Endothelial cell of umbilical vein (primary cell): ENCODE measurements at regions not wholly inside any gene's neighbourhood (a gene's known extent, or its start where the extent isn't known, plus 50 kb on each side); places are given as distances from the start of the nearest gene placed in this dataset.
"Not testable (repeated sequence)": the region's sequence is repeated elsewhere in the genome, so short reads cannot be mapped to it uniquely, and the experiment has no call there.

Experiments
- BruUV-seq: library from RNA; stranded (reverse); fragments of 400-500 nt; replicated peaks from 2 replicates; lab custom pipeline; 2021; lab: Mats Ljungman, UMichigan
- CTCF ChIA-PET: fragments of 300-600, 350-600 bp; sonication (Branson Sonifier 250); formaldehyde crosslinking; loops from one replicate; lab custom pipeline; 2021; ENCODE audit warnings: antibody characterized with exemption, inconsistent platforms; lab: Charles Lee
- POLR2A ChIA-PET: fragments of 300-600, 350-600 bp; sonication (Branson Sonifier 250); formaldehyde crosslinking; loops from one replicate; lab custom pipeline; 2021; ENCODE audit warnings: antibody characterized with exemption, inconsistent platforms; lab: Charles Lee
- DNase-seq: peaks from one replicate; pipeline ENCODE4 v3.0.0-alpha.2; 2011; ENCODE audit warnings: low read depth, low spot score
- FAIRE-seq: peaks from 2 replicates; lab custom pipeline; 2011; peaks lifted over from hg19 to GRCh38; lab: Jason Lieb, UNC
- H2AFZ ChIP-seq: 2 replicates; pipeline ENCODE4 v1.6.0; 2012; ENCODE audit warnings: low read depth, low read length, control low read depth, inconsistent platforms
- H3K27ac ChIP-seq: 2 replicates; pipeline ENCODE4 v1.5.1; 2011; ENCODE audit warnings: low read depth, mild to moderate bottlenecking, control low read depth, low read length, moderate library complexity; ENCODE audit not compliant: insufficient read depth
- H3K27me3 ChIP-seq, 2 experiments: 2 replicates each; pipeline versions ENCODE4 v1.6.0 to v1.6.1; 2011; ENCODE audit warnings: low read length in 2 of 2, mixed read lengths in 1 of 2; ENCODE audit not compliant: control insufficient read depth in 2 of 2, insufficient read depth in 2 of 2
- H3K36me3 ChIP-seq, 2 experiments: 2 replicates in 1 of 2; 3 replicates in 1 of 2; pipeline ENCODE4 v1.5.1; 2011; ENCODE audit warnings: low read length in 2 of 2, mild to moderate bottlenecking in 1 of 2, moderate library complexity in 1 of 2; ENCODE audit not compliant: control insufficient read depth in 2 of 2, insufficient read depth in 2 of 2; ENCODE audit errors: extremely low read depth in 1 of 2
- H3K4me1 ChIP-seq: 3 replicates; pipeline ENCODE4 v1.5.1; 2011; ENCODE audit warnings: mild to moderate bottlenecking, low read length; ENCODE audit not compliant: control insufficient read depth, insufficient read depth; ENCODE audit errors: extremely low read depth
- H3K4me2 ChIP-seq: 2 replicates; pipeline ENCODE4 v1.6.1; 2011; ENCODE audit warnings: low read length, control low read depth, mixed read lengths; ENCODE audit not compliant: insufficient read depth
- H3K4me3 ChIP-seq, 3 experiments: fragments of 200-600 bp in 1 of 3; sonication (generic), shearing (Covaris generic) in 1 of 3; replicated peaks in 1 of 3; 2 replicates each; pipeline ENCODE4 v1.5.1; 2011 to 2016; ENCODE audit warnings: control low read depth in 3 of 3, low read length in 3 of 3, mild to moderate bottlenecking in 2 of 3, inconsistent platforms in 1 of 3, low read depth in 1 of 3, moderate library complexity in 1 of 3; ENCODE audit not compliant: insufficient read depth in 1 of 3
- H3K79me2 ChIP-seq: 2 replicates; pipeline ENCODE4 v1.6.0; 2012; ENCODE audit warnings: low read length, inconsistent platforms; ENCODE audit not compliant: control insufficient read depth, insufficient read depth
- H3K9ac ChIP-seq: replicated peaks from 2 replicates; pipeline ENCODE3; 2011; ENCODE audit warnings: low read length, control low read depth; ENCODE audit not compliant: insufficient read depth; ENCODE audit errors: extremely low read depth
- H3K9me1 ChIP-seq: replicated peaks from 3 replicates; pipeline ENCODE4 v1.6.0; 2011; ENCODE audit warnings: mild to moderate bottlenecking, low read length; ENCODE audit not compliant: control insufficient read depth, insufficient read depth; ENCODE audit errors: extremely low read depth
- H3K9me3 ChIP-seq: replicated peaks from 2 replicates; pipeline ENCODE4 v1.5.1; 2012; ENCODE audit warnings: low read length, inconsistent platforms; ENCODE audit not compliant: control insufficient read depth, insufficient read depth
- H4K20me1 ChIP-seq: replicated peaks from 2 replicates; pipeline ENCODE3; 2011; ENCODE audit warnings: mild to moderate bottlenecking, low read length; ENCODE audit not compliant: control insufficient read depth, insufficient read depth; ENCODE audit errors: extremely low read depth
- CTCF ChIP-seq, 2 donors: IDR thresholded peaks; 1 replicate in 1 of 2; 2 replicates in 1 of 2; pipeline ENCODE4 v1.5.1; 2011; ENCODE audit warnings: low read length in 2 of 2, mild to moderate bottlenecking in 2 of 2, moderate library complexity in 2 of 2, control low read depth in 1 of 2, inconsistent platforms in 1 of 2, low read depth in 1 of 2; ENCODE audit not compliant: insufficient read depth in 1 of 2; ENCODE audit errors: extremely low read depth in 1 of 2
- EZH2 ChIP-seq: IDR thresholded peaks from 2 replicates; pipeline ENCODE4 v1.6.1; 2012; ENCODE audit warnings: borderline replicate concordance, low read depth, mild to moderate bottlenecking, moderate library complexity, low read length, inconsistent platforms; ENCODE audit not compliant: severe bottlenecking
- FOS ChIP-seq: IDR thresholded peaks from 2 replicates; pipeline ENCODE4 v1.6.1; 2011; ENCODE audit warnings: mild to moderate bottlenecking, low read length, moderate library complexity, borderline replicate concordance; ENCODE audit not compliant: insufficient read depth
- GATA2 ChIP-seq: IDR thresholded peaks from 2 replicates; pipeline ENCODE4 v1.7.0; 2011; ENCODE audit warnings: low read depth, mild to moderate bottlenecking, moderate library complexity, mixed read lengths, low read length; ENCODE audit not compliant: insufficient read length, insufficient read depth
- JUN ChIP-seq: IDR thresholded peaks from 2 replicates; pipeline ENCODE4 v1.6.1; 2011; ENCODE audit warnings: borderline replicate concordance, low read depth; ENCODE audit not compliant: insufficient read length, insufficient read depth
- MAX ChIP-seq: IDR thresholded peaks from 2 replicates; pipeline ENCODE4 v1.6.1; 2011; ENCODE audit not compliant: insufficient read depth, insufficient read length
- MYC ChIP-seq: IDR thresholded peaks from one replicate; pipeline ENCODE4 v1.6.1; 2011; ENCODE audit warnings: mild to moderate bottlenecking, low read depth, low read length
- POLR2A ChIP-seq: IDR thresholded peaks from 2 replicates; pipeline ENCODE4 v1.6.1; 2012; ENCODE audit warnings: low read depth, mild to moderate bottlenecking, control low read depth, low read length
- POLR2AphosphoS5 ChIP-seq: IDR thresholded peaks from 2 replicates; pipeline ENCODE4 v1.6.1; 2012; ENCODE audit warnings: low read depth, mild to moderate bottlenecking, control low read depth, low read length, moderate library complexity; ENCODE audit not compliant: insufficient read depth
- dilution Hi-C: fragments of 300-500 bp; cut with MboI; formaldehyde crosslinking; loops from one replicate; pipeline ENCODE4 v1.15.0; 2019; ENCODE audit warnings: low sequenced_read_pairs; ENCODE audit not compliant: extremely low pct_ligation_motif_present
- intact Hi-C: fragments of 100-400 bp; cut with micrococcal nuclease; formaldehyde crosslinking; loops from one replicate; pipeline ENCODE4 v1.10.0; 2022

GRCh38 chr1:55298167-55298894 is 83.2 kb upstream of the USP24 start:
- Histone ChIP-seq H3K4me3 (no peak overlapping the region), H3K4me1 (no peaks in the 10 kb centered on the region), H2AFZ (no peak overlapping the region), H3K27me3 (no peaks in the 10 kb centered on the region), H3K4me2 (no peak overlapping the region), H4K20me1 (no peaks in the 10 kb centered on the region), H3K79me2 (no peaks in the 10 kb centered on the region), H3K36me3 (no peaks in the 10 kb centered on the region), H3K27ac (no peak overlapping the region), H3K9ac (no peak overlapping the region), H3K9me3 (no peaks in the 10 kb centered on the region), H3K9me1 (no peaks in the 10 kb centered on the region)
- POLR2A ChIA-PET: no interaction called here
- no TSS peak for BruUV-seq
- no peak for FAIRE-seq
- intact Hi-C loops (no loop called here), dilution Hi-C loops (no loop called here)
- TF ChIP-seq JUN (no peak), MAX (no peak), CTCF (IDR thresholded peaks at IDR 0.05; ENCODE audit: extremely low read depth in 1 of 2, insufficient read depth in 1 of 2, low read depth in 1 of 2, low read length in 2 of 2) (no peak), POLR2A (no peak), POLR2AphosphoS5 (no peak), FOS (no peak), EZH2 (no peak), MYC (no peak), GATA2 (no peak)
- CTCF ChIA-PET: interaction anchor here (2.5 kb wide), 1 partner anchor 39 kb away, joined by 11 read pairs; no protein-coding TSS in a partner anchor
- no peak for DNase-seq

- H3K36me3 ChIP-seq, dilution Hi-C loops, H2AFZ ChIP-seq, BruUV-seq, H3K79me2 ChIP-seq, H3K27ac ChIP-seq, FAIRE-seq, H3K4me1 ChIP-seq, H3K4me3 ChIP-seq, H3K9ac ChIP-seq, H3K9me3 ChIP-seq, H3K9me1 ChIP-seq, POLR2A ChIA-PET, CTCF ChIA-PET, intact Hi-C loops, DNase-seq, H4K20me1 ChIP-seq, H3K4me2 ChIP-seq, H3K27me3 ChIP-seq: not testable (repeated sequence)
These were observed 81.1 kb upstream of the USP24 start for GRCh38 chr1:55296247-55296646.
